Tibial artery (tissue), 4 donors: ENCODE measurements at regions not wholly inside any gene's neighbourhood (a gene's known extent, or its start where the extent isn't known, plus 50 kb on each side); places are given as distances from the start of the nearest gene placed in this dataset.

Experiments used
- DNase-seq, 2 donors: peaks; one replicate each; pipeline ENCODE4 v3.0.0-alpha.2; 2019
- H3K27ac ChIP-seq, 2 donors: fragments of 200-600 bp; sonication (generic) in 1 of 2; 1 replicate in 1 of 2; 2 replicates in 1 of 2; pipeline ENCODE4 v1.5.1; 2018 to 2019; ENCODE audit warnings: mild to moderate bottlenecking in 1 of 2
- H3K27me3 ChIP-seq, 2 donors: fragments of 200-600 bp; sonication (generic) in 1 of 2; one replicate each; pipeline versions ENCODE4 v1.5.1 to v1.6.0; 2016 to 2019
- H3K36me3 ChIP-seq, 3 donors: fragments of 200-600 bp; sonication (generic) in 2 of 3; one replicate each; pipeline ENCODE4 v1.5.1; 2016 to 2019; ENCODE audit warnings: mild to moderate bottlenecking in 2 of 3
- H3K4me1 ChIP-seq, 4 donors: fragments of 200-600 bp; sonication (generic) in 2 of 4; 1 replicate in 3 of 4; 2 replicates in 1 of 4; pipeline ENCODE4 v1.5.1; 2016 to 2019
- H3K4me3 ChIP-seq, 2 donors: fragments of 200-600 bp; sonication (generic) in 1 of 2; 1 replicate in 1 of 2; 2 replicates in 1 of 2; pipeline ENCODE4 v1.5.1; 2018 to 2019; ENCODE audit warnings: mild to moderate bottlenecking in 2 of 2
- H3K9me3 ChIP-seq, 3 donors: fragments of 200-600 bp; sonication (generic) in 1 of 3; one replicate each; pipeline ENCODE4 v1.5.1; 2016 to 2019
- CTCF ChIP-seq, 2 experiments: fragments of 200-600 bp in 1 of 2; fragments of 450-650 bp in 1 of 2; IDR thresholded peaks; one replicate each; pipeline ENCODE4 v1.5.1; 2017 to 2019; ENCODE audit warnings: antibody characterized with exemption in 2 of 2, mild to moderate bottlenecking in 1 of 2, moderate library complexity in 1 of 2
- intact Hi-C: fragments of 100-400 bp; cut with DNase I; formaldehyde crosslinking; loops from one replicate; pipeline ENCODE4 v1.15.0; 2023; ENCODE audit warnings: low total_unique reads

DNA sequence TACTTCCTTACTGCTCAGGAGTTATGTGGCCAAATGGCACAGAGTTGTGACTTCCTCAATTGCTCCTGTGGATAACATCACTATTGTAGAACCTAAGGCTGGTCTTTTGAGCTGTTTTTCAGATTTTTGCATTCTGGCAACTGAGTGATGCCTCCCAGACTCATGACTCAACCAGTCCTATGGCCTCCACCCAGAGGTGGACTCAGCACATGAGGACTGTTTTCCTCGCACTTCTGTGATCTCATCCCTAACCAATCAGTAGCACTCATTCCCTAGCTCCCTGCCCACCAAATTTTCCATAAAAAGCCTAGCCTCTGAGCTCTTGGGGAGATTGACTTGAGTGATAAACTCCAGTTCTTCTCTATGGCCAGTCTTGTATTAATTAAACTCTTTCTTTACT lies 407.9 kb upstream of the TNP1 start:
- no peak overlapping the region for H3K27ac ChIP-seq
- no peak for DNase-seq
- TF ChIP-seq CTCF (IDR thresholded peaks at IDR 0.05) = no peak
- H3K4me1 ChIP-seq = peaks cover 0 to 18% (median 10%) of the 10 kb centered on the region in 4 donors
- H3K9me3 ChIP-seq = peaks cover 0 to 4% (median 0%) of the 10 kb centered on the region in 3 donors
- no peak overlapping the region for H3K4me3 ChIP-seq
- H3K36me3 ChIP-seq = no peaks in the 10 kb centered on the region
- no peaks in the 10 kb centered on the region for H3K27me3 ChIP-seq
- intact Hi-C loops = no loop called here

DNA sequence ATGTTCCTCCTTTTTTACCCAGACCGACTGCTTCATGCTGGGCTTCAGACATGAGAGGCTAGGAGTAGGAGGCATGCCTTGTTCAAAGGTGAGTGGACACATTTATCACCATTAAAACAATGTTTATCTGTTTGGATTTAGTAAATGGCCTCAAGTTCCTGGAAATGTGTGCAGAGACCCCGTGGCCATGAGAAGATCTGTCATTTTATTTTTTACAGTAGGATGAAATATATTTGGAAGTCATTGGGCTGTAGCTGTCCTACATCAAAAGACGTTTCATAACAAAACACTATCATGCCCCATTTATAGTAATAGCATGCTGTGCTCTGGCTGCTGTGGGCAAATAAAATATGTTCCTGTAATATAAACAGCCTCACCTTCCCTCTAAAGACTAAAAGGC lies 403.9 kb upstream of the TNP1 start:
- Histone ChIP-seq H3K27ac (no peak overlapping the region), H3K36me3 (no peaks in the 10 kb centered on the region), H3K27me3 (no peaks in the 10 kb centered on the region), H3K4me1 (peaks cover 0 to 18% (median 0%) of the 10 kb centered on the region in 4 donors), H3K9me3 (peaks cover 0 to 4% (median 0%) of the 10 kb centered on the region in 3 donors), H3K4me3 (no peak overlapping the region)
- no peak for DNase-seq
- no peak for TF ChIP-seq CTCF (IDR thresholded peaks at IDR 0.05)
- intact Hi-C loops = no loop called here

GRCh38 chr2:217262911-217263310 lies 403.0 kb upstream of the TNP1 start:
- H3K36me3 ChIP-seq = no peaks in the 10 kb centered on the region
- DNase-seq = no peak
- no peak for TF ChIP-seq CTCF (IDR thresholded peaks at IDR 0.05)
- H3K9me3 ChIP-seq = peaks cover 0 to 2% (median 0%) of the 10 kb centered on the region in 3 donors
- peaks cover 0 to 18% (median 0%) of the 10 kb centered on the region in 4 donors for H3K4me1 ChIP-seq
- no peak overlapping the region for H3K4me3 ChIP-seq
- intact Hi-C loops = no loop called here
- H3K27me3 ChIP-seq = no peaks in the 10 kb centered on the region
- no peak overlapping the region for H3K27ac ChIP-seq

- no peaks in the 10 kb centered on the region for H3K36me3 ChIP-seq
- no peak overlapping the region for H3K27ac ChIP-seq
- no peaks in the 10 kb centered on the region for H3K9me3 ChIP-seq
- TF ChIP-seq CTCF (IDR thresholded peaks at IDR 0.05) = no peak
- intact Hi-C loops = no loop called here
- H3K27me3 ChIP-seq = no peaks in the 10 kb centered on the region
- DNase-seq = no peak
- peaks cover 0 to 18% (median 0%) of the 10 kb centered on the region in 4 donors for H3K4me1 ChIP-seq
- no peak overlapping the region for H3K4me3 ChIP-seq
Measured at GRCh38 chr2:217261452-217261851, 401.6 kb upstream of the TNP1 start.

- no peaks in the 10 kb centered on the region for H3K27me3 ChIP-seq
- H3K36me3 ChIP-seq = no peaks in the 10 kb centered on the region
- peaks cover 0 to 18% (median 0%) of the 10 kb centered on the region in 4 donors for H3K4me1 ChIP-seq
- no peak for TF ChIP-seq CTCF (IDR thresholded peaks at IDR 0.05)
- no peak for DNase-seq
- H3K27ac ChIP-seq = no peak overlapping the region
- H3K9me3 ChIP-seq = no peaks in the 10 kb centered on the region
- intact Hi-C loops = no loop called here
- no peak overlapping the region for H3K4me3 ChIP-seq
Measured at GRCh38 chr2:217260441-217261115, 400.7 kb upstream of the TNP1 start.
